Choroid plexus epithelial cell (primary cell): ENCODE measurements at regions not wholly inside any gene's neighbourhood (a gene's known extent, or its start where the extent isn't known, plus 50 kb on each side); places are given as distances from the start of the nearest gene placed in this dataset.

Experiments used
- DNase-seq: peaks from one replicate; pipeline ENCODE4 v3.0.0-alpha.2; 2010; ENCODE audit warnings: low read depth
- H3K4me3 ChIP-seq: 2 replicates; pipeline ENCODE4 v1.5.1; 2011; ENCODE audit warnings: low read depth, mild to moderate bottlenecking, control low read depth, low read length, moderate library complexity
- CTCF ChIP-seq: conservative IDR thresholded peaks from 2 replicates; pipeline ENCODE4 v1.5.1; 2011; ENCODE audit warnings: low read depth, mild to moderate bottlenecking, control low read depth, inconsistent platforms, low read length, moderate library complexity

DNA sequence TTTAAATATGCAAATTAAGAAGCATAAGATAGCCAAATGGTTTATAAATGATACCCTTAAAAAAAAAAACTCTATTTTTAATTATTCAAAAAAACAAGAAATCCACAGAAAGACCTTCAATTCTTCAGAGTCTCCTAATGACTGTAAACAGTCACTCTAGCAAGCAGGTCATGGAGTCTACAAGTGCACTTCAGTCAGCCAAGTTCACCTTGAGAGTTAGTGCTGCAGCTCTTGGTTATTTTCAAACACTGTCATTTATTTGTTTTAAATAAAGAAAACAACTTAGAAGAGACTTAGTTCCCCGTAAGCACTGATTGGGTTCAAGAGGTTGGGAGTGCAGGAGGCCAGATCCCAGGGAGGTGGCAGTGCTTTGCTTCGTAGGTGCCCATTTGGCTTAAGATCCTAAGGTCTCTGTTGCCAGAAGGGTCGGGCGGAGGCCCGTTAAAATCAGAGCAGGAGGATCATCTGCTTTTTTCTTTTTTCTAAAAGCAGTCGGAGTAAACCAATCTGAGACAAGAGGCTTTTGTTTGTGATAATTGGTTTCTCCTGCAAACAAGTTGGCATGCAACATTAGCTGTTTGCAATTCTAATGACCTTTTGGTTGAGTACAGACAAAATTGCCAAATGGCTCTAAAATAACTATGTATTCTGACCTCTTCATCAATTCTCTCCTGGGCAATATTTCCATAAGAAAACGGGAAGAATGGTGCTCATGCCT is 86.4 kb upstream of the ELMO1 start:
- no peak for DNase-seq
- H3K4me3 ChIP-seq = no peak overlapping the region
- no peak for TF ChIP-seq CTCF

DNA sequence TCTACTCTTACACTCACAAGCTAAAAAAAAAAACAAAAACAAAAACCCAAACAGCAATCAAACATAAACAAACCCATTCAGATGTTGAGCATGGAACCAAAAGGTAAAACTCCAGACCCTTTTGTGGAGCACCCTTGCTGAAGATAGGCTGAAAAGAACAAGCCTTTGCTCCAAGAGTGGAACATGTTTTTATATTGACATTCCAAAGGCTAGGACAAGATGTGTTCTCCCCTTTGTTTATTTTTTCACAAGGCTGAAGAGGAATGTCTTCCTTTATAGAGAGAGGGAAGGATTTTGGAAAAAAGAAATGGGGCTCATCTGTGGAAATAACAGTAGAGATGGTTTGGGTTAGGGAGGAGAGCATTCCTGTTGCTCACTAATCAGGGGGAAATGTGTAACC is 87.2 kb upstream of the ELMO1 start:
- no peak for DNase-seq
- no peak overlapping the region for H3K4me3 ChIP-seq
- TF ChIP-seq CTCF = no peak

GRCh38 chr7:37536706-37537105 is 88.0 kb upstream of the ELMO1 start:
- TF ChIP-seq CTCF = no peak
- H3K4me3 ChIP-seq = no peak overlapping the region
- no peak for DNase-seq

GRCh38 chr7:37537439-37537838 is 88.8 kb upstream of the ELMO1 start:
- TF ChIP-seq CTCF = no peak
- no peak overlapping the region for H3K4me3 ChIP-seq
- DNase-seq = no peak

- TF ChIP-seq CTCF = no peak
- no peak for DNase-seq
- H3K4me3 ChIP-seq = no peak overlapping the region
Measured at GRCh38 chr7:37538945-37539344, 90.3 kb upstream of the ELMO1 start.

DNA sequence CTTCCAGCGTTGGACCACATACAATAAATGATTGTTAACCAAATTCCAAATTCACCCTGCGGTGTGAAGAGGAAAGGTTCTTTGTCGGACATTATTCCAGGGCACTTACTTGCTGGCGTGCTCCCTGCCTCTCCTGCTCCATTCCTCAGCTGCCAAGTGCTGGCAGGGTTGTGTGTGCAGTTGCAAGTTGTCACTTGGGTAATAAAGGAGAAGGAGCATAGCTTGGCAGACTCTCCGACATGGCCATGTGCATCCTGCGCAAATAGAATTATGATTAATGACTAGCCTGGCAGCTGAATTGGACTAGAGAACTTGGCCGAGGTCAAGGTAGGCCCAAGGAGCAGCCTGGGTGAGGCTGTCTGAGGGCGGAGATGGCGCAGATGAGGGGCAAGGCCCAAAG is 92.3 kb upstream of the ELMO1 start:
- no peak overlapping the region for H3K4me3 ChIP-seq
- DNase-seq = no peak
- TF ChIP-seq CTCF = no peak

- no peak for DNase-seq
- TF ChIP-seq CTCF = no peak
- H3K4me3 ChIP-seq = no peak overlapping the region
Measured at GRCh38 chr7:37541810-37542443, 93.3 kb upstream of the ELMO1 start.
